ENCODE measurements at regions not wholly inside any gene's neighbourhood (a gene's known extent, or its start where the extent isn't known, plus 50 kb on each side); places are given as distances from the start of the nearest gene placed in this dataset.

DNA sequence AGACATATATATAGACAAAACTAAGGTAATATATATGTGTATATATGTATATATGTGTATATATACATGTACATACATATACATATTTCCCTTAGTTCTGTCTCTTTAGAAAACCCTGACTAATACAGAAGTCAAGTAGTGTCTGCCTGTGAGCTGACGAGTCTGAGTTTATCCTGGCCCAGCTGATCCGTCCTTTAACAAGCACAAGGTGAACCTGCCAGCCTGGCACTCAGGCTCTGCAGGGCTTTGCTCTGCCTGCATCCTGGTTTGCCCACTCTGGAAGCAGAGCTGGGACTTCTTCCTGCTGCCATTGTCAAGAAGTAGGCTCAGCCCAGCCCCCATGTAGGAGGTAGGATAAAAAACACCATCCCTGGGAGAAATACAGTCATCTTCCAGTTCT lies 388.0 kb downstream of the ICE1 start:
- H3K27ac Mint-ChIP-seq (ENCODE audit: unreplicated experiment) = no peak overlapping the region
- CTCF ChIA-PET = no interaction called here
- intact Hi-C loops (cut with micrococcal nuclease; ENCODE audit: unreplicated experiment) = no loop called here
- H3K9me3 Mint-ChIP-seq (ENCODE audit: low read depth, unreplicated experiment) = peaks cover 12% of the 10 kb centered on the region
- BruUV-seq (replicated peaks) = no TSS peak
- H3K27me3 Mint-ChIP-seq (ENCODE audit: unreplicated experiment) = no peaks in the 10 kb centered on the region
- TF ChIP-seq, protein P1, sequence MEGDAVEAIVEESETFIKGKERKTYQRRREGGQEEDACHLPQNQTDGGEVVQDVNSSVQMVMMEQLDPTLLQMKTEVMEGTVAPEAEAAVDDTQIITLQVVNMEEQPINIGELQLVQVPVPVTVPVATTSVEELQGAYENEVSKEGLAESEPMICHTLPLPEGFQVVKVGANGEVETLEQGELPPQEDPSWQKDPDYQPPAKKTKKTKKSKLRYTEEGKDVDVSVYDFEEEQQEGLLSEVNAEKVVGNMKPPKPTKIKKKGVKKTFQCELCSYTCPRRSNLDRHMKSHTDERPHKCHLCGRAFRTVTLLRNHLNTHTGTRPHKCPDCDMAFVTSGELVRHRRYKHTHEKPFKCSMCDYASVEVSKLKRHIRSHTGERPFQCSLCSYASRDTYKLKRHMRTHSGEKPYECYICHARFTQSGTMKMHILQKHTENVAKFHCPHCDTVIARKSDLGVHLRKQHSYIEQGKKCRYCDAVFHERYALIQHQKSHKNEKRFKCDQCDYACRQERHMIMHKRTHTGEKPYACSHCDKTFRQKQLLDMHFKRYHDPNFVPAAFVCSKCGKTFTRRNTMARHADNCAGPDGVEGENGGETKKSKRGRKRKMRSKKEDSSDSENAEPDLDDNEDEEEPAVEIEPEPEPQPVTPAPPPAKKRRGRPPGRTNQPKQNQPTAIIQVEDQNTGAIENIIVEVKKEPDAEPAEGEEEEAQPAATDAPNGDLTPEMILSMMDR (IDR thresholded peaks at IDR 0.05; ENCODE audit: unreplicated experiment) = no peak
- H3K36me3 Mint-ChIP-seq (ENCODE audit: insufficient read depth, unreplicated experiment) = no peaks in the 10 kb centered on the region
- DNase-seq = no peak
- no peaks in the 10 kb centered on the region for H3K4me1 Mint-ChIP-seq (ENCODE audit: low read depth, unreplicated experiment)
- no peak overlapping the region for H3K4me3 Mint-ChIP-seq (ENCODE audit: low read depth, unreplicated experiment)

DNA sequence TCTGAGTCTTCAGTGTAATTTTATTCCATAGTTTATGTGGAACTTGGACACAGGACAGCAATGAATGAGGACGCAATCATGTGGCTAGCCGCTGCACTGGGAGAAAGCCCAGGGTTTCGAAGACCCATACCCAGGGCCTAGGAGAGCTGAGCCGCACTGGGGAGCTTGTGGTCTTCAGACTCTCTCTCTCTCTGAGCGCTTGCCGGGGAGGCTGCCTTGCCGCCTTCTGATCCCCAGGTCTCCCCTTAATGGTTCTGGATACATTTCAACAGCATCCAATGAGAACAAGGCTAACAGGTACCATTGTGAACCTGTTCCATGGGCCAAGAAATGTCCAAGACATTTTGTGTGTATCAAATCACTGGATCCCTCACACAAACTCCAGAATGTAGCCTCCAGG lies 383.4 kb downstream of the ICE1 start:
- Mint-ChIP-seq H3K27ac (ENCODE audit: unreplicated experiment) (no peak overlapping the region), H3K36me3 (ENCODE audit: insufficient read depth, unreplicated experiment) (no peaks in the 10 kb centered on the region), H3K4me1 (ENCODE audit: low read depth, unreplicated experiment) (no peaks in the 10 kb centered on the region), H3K4me3 (ENCODE audit: low read depth, unreplicated experiment) (no peak overlapping the region), H3K9me3 (ENCODE audit: low read depth, unreplicated experiment) (peaks cover 10% of the 10 kb centered on the region), H3K27me3 (ENCODE audit: unreplicated experiment) (no peaks in the 10 kb centered on the region)
- CTCF ChIA-PET = no interaction called here
- no TSS peak for BruUV-seq (replicated peaks)
- intact Hi-C loops (cut with micrococcal nuclease; ENCODE audit: unreplicated experiment) = no loop called here
- TF ChIP-seq, protein P1 (IDR thresholded peaks at IDR 0.05; ENCODE audit: unreplicated experiment) = no peak
- DNase-seq = no peak

DNA sequence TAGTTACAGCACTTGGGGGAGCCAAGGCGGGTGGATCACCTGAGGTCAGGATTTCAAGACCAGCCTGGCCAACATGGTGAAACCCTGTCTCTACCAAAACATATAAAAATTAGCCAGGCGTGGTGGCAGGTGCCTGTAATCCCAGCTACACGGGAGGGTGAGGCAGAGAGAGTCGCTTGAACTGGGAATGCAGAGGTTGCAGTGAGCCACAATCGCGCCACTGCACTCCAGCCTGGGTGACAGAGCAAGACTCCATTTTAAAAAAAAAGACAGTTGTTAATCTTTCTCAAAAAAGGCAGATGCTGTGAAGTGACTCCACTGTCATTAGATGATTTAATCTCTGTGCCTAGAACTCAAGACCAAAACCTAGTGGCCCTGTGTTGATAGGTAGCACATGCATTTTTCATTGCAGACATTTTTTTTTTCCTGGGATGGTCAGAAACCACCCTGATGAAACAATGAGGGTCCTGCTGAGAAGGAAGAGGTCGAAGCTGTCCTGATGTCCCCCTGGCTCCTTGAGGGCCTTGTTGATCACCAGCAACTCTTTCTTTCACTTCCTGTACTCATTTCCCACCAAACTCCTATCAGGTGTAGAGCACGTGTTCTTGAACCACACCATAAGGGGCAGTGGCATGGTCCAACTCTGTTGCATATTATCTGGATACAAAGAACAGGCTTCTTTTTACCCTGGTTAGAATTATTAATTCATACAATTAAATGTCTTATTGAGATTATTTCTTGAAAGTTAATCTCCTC lies 382.2 kb downstream of the ICE1 start:
- Mint-ChIP-seq H3K4me1 (ENCODE audit: low read depth, unreplicated experiment) (no peaks in the 10 kb centered on the region), H3K4me3 (ENCODE audit: low read depth, unreplicated experiment) (no peak overlapping the region), H3K27me3 (ENCODE audit: unreplicated experiment) (no peaks in the 10 kb centered on the region), H3K9me3 (ENCODE audit: low read depth, unreplicated experiment) (peaks cover 10% of the 10 kb centered on the region), H3K27ac (ENCODE audit: unreplicated experiment) (no peak overlapping the region), H3K36me3 (ENCODE audit: insufficient read depth, unreplicated experiment) (no peaks in the 10 kb centered on the region)
- DNase-seq = no peak
- CTCF ChIA-PET = no interaction called here
- no TSS peak for BruUV-seq (replicated peaks)
- TF ChIP-seq, protein P1 (IDR thresholded peaks at IDR 0.05; ENCODE audit: unreplicated experiment) = no peak
- intact Hi-C loops (cut with micrococcal nuclease; ENCODE audit: unreplicated experiment) = no loop called here

DNA sequence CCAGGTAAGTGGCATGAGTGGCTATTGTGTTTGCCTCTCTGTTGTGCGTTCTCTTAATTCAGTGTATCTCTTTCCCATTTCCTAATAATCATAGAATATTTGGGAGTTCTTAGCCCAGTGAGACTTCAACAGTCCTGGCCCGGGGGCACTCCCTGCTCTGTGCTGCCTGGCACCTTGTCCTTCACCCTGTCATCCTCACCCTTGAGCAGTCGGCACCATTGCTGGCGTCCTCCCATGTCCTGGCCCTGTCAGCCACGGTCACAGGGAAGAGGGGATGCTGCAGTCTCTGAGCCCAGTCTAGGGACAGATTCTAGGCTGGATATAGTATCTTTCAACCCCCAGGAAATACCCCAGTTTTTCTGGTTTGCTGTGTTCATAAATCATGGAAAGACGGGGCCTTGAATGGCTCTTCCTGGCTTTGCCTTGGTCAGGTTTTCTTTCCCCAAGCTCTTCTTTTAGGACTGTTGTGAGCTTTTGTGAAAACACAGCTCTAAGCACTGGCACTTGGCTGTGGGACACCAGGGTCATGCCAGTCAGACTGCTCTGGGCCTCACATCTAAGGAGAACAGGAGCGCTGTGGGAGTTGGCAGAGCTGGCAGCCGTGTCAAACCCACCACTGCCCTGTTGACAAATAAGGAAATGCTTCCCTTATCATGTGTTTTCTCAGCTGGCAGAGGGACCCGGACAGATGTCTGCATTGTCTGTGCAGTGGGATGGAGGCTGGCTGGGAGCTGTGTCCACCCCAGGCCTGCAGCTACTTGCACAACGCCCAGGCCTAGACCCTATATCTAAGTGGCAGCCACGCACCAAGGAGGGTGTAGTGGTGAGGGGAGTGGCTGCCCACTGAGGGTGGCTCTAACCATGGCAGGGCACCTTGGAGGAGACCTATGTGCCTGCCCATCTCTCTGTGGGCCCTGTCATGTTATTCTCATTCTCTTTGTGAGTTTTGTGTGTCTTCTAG lies 378.6 kb downstream of the ICE1 start:
- no peak for DNase-seq
- no peaks in the 10 kb centered on the region for H3K36me3 Mint-ChIP-seq (ENCODE audit: insufficient read depth, unreplicated experiment)
- H3K4me1 Mint-ChIP-seq (ENCODE audit: low read depth, unreplicated experiment) = no peaks in the 10 kb centered on the region
- H3K27me3 Mint-ChIP-seq (ENCODE audit: unreplicated experiment) = no peaks in the 10 kb centered on the region
- CTCF ChIA-PET = no interaction called here
- H3K4me3 Mint-ChIP-seq (ENCODE audit: low read depth, unreplicated experiment) = no peak overlapping the region
- peaks cover 7% of the 10 kb centered on the region for H3K9me3 Mint-ChIP-seq (ENCODE audit: low read depth, unreplicated experiment)
- TF ChIP-seq, protein P1 (IDR thresholded peaks at IDR 0.05; ENCODE audit: unreplicated experiment) = no peak
- intact Hi-C loops (cut with micrococcal nuclease; ENCODE audit: unreplicated experiment) = no loop called here
- no TSS peak for BruUV-seq (replicated peaks)
- no peak overlapping the region for H3K27ac Mint-ChIP-seq (ENCODE audit: unreplicated experiment)

Data from Calu3 (cell line).